OCI-LY1 (cell line): ENCODE measurements at regions not wholly inside any gene's neighbourhood (a gene's known extent, or its start where the extent isn't known, plus 50 kb on each side); places are given as distances from the start of the nearest gene placed in this dataset.

ENCODE experiments used
- H2AFZ ChIP-seq: fragments of 200-600 bp; sonication (generic), shearing (Covaris generic); 2 replicates; pipeline ENCODE4 v1.6.0; 2014; ENCODE audit warnings: antibody characterized with exemption, mild to moderate bottlenecking, low read length
- H3F3A ChIP-seq: fragments of 200-600 bp; sonication (generic), shearing (Covaris generic); 2 replicates; pipeline ENCODE4 v1.6.0; 2014; ENCODE audit warnings: mild to moderate bottlenecking, antibody characterized with exemption, low read length, moderate library complexity; ENCODE audit not compliant: insufficient read depth
- H3K27ac ChIP-seq: fragments of 200-600 bp; sonication (generic); 2 replicates; pipeline ENCODE4 v1.5.1; 2014; ENCODE audit warnings: low read length, mixed run types, mild to moderate bottlenecking, low read depth; ENCODE audit not compliant: poor library complexity, severe bottlenecking
- H3K27me3 ChIP-seq: fragments of 200-600 bp; sonication (generic); 2 replicates; pipeline ENCODE4 v1.6.0; 2014; ENCODE audit warnings: antibody characterized with exemption, mild to moderate bottlenecking, low read length, moderate library complexity; ENCODE audit not compliant: insufficient read depth
- H3K36me3 ChIP-seq: fragments of 200-600 bp; sonication (generic); 2 replicates; pipeline ENCODE4 v1.6.1; 2014; ENCODE audit warnings: mild to moderate bottlenecking, antibody characterized with exemption, low read length, moderate library complexity, mixed read lengths; ENCODE audit not compliant: insufficient read depth
- H3K4me1 ChIP-seq: fragments of 200-600 bp; sonication (generic); 2 replicates; pipeline ENCODE4 v1.5.1; 2014; ENCODE audit warnings: mild to moderate bottlenecking, low read length, moderate library complexity; ENCODE audit not compliant: insufficient read depth, severe bottlenecking
- H3K4me2 ChIP-seq: fragments of 200-600 bp; sonication (generic), shearing (Covaris generic); 2 replicates; pipeline ENCODE4 v1.6.1; 2014; ENCODE audit warnings: low read length
- H3K4me3 ChIP-seq: fragments of 200-600 bp; sonication (generic); 2 replicates; pipeline ENCODE4 v1.5.1; 2014; ENCODE audit warnings: low read length, low read depth, mild to moderate bottlenecking, mixed read lengths; ENCODE audit not compliant: poor library complexity, severe bottlenecking
- H3K79me2 ChIP-seq: fragments of 200-600 bp; shearing (Covaris generic); 2 replicates; pipeline ENCODE4 v1.6.1; 2016; ENCODE audit warnings: mixed run types, low read length, mixed read lengths; ENCODE audit not compliant: insufficient read depth
- H3K9ac ChIP-seq: fragments of 200-600 bp; sonication (generic), shearing (Covaris generic); 2 replicates; pipeline ENCODE4 v1.6.1; 2014; ENCODE audit warnings: mild to moderate bottlenecking, low read length, mixed read lengths
- H3K9me2 ChIP-seq: fragments of 200-600 bp; sonication (generic), shearing (Covaris generic); 2 replicates; pipeline ENCODE4 v1.6.1; 2014; ENCODE audit warnings: low read depth, mild to moderate bottlenecking, low read length, mixed read lengths
- H3K9me3 ChIP-seq: fragments of 200-600 bp; shearing (Covaris generic); 2 replicates; pipeline ENCODE4 v1.6.1; 2014; ENCODE audit warnings: low read length, mixed read lengths
- H4K20me1 ChIP-seq: fragments of 200-600 bp; sonication (generic), shearing (Covaris generic); 2 replicates; pipeline ENCODE4 v1.6.0; 2016; ENCODE audit warnings: mild to moderate bottlenecking, low read length; ENCODE audit not compliant: insufficient read depth
- CTCF ChIP-seq: fragments of 200-600 bp; sonication (generic), shearing (Covaris generic); IDR thresholded peaks from 2 replicates; pipeline ENCODE4 v1.5.1; 2017; ENCODE audit warnings: mild to moderate bottlenecking, antibody characterized with exemption, low read length, moderate library complexity, mixed read lengths
- EZH2 ChIP-seq: fragments of 200-600 bp; sonication (generic), shearing (Covaris generic); IDR thresholded peaks from 2 replicates; pipeline ENCODE4 v1.8.0; 2017; ENCODE audit warnings: borderline replicate concordance, mixed run types, mild to moderate bottlenecking, antibody characterized with exemption, low read length, moderate library complexity, mixed read lengths

GRCh38 chr4:55269995-55270394 is 76.0 kb upstream of the SRD5A3 start:
- no peaks in the 10 kb centered on the region for H3K9me2 ChIP-seq
- no peaks in the 10 kb centered on the region for H4K20me1 ChIP-seq
- TF ChIP-seq EZH2 = no peak
- no peak for TF ChIP-seq CTCF
- no peak overlapping the region for H3K9ac ChIP-seq
- no peaks in the 10 kb centered on the region for H3K27me3 ChIP-seq
- no peak overlapping the region for H2AFZ ChIP-seq
- no peak overlapping the region for H3K4me3 ChIP-seq
- no peaks in the 10 kb centered on the region for H3K9me3 ChIP-seq
- H3K79me2 ChIP-seq = no peaks in the 10 kb centered on the region
- no peaks in the 10 kb centered on the region for H3K36me3 ChIP-seq
- H3K4me2 ChIP-seq = no peak overlapping the region
- H3K4me1 ChIP-seq = no peaks in the 10 kb centered on the region
- H3K27ac ChIP-seq = no peak overlapping the region
- no peaks in the 10 kb centered on the region for H3F3A ChIP-seq

- Histone ChIP-seq H3K27ac (no peak overlapping the region), H3K36me3 (no peaks in the 10 kb centered on the region), H3K4me1 (no peaks in the 10 kb centered on the region), H2AFZ (no peak overlapping the region), H3K9ac (no peak overlapping the region), H3F3A (no peaks in the 10 kb centered on the region), H3K4me3 (no peak overlapping the region), H3K9me3 (no peaks in the 10 kb centered on the region), H3K27me3 (no peaks in the 10 kb centered on the region), H3K79me2 (no peaks in the 10 kb centered on the region), H3K4me2 (no peak overlapping the region), H4K20me1 (no peaks in the 10 kb centered on the region), H3K9me2 (no peaks in the 10 kb centered on the region)
- TF ChIP-seq CTCF = no peak
- no peak for TF ChIP-seq EZH2
Measured at GRCh38 chr4:55270481-55270880, 75.6 kb upstream of the SRD5A3 start.

GRCh38 chr4:55272102-55272501 is 73.9 kb upstream of the SRD5A3 start:
- no peaks in the 10 kb centered on the region for H3K79me2 ChIP-seq
- H4K20me1 ChIP-seq = no peaks in the 10 kb centered on the region
- H3K9ac ChIP-seq = no peak overlapping the region
- no peaks in the 10 kb centered on the region for H3K9me2 ChIP-seq
- no peak overlapping the region for H3K4me3 ChIP-seq
- no peaks in the 10 kb centered on the region for H3K36me3 ChIP-seq
- no peak overlapping the region for H3K27ac ChIP-seq
- no peaks in the 10 kb centered on the region for H3K27me3 ChIP-seq
- H3K4me1 ChIP-seq = no peaks in the 10 kb centered on the region
- H3K9me3 ChIP-seq = no peaks in the 10 kb centered on the region
- no peak overlapping the region for H2AFZ ChIP-seq
- H3K4me2 ChIP-seq = no peak overlapping the region
- no peaks in the 10 kb centered on the region for H3F3A ChIP-seq
- TF ChIP-seq EZH2 (no peak), CTCF (no peak)
